ENCODE measurements at regions not wholly inside any gene's neighbourhood (a gene's known extent, or its start where the extent isn't known, plus 50 kb on each side); places are given as distances from the start of the nearest gene placed in this dataset.

DNA sequence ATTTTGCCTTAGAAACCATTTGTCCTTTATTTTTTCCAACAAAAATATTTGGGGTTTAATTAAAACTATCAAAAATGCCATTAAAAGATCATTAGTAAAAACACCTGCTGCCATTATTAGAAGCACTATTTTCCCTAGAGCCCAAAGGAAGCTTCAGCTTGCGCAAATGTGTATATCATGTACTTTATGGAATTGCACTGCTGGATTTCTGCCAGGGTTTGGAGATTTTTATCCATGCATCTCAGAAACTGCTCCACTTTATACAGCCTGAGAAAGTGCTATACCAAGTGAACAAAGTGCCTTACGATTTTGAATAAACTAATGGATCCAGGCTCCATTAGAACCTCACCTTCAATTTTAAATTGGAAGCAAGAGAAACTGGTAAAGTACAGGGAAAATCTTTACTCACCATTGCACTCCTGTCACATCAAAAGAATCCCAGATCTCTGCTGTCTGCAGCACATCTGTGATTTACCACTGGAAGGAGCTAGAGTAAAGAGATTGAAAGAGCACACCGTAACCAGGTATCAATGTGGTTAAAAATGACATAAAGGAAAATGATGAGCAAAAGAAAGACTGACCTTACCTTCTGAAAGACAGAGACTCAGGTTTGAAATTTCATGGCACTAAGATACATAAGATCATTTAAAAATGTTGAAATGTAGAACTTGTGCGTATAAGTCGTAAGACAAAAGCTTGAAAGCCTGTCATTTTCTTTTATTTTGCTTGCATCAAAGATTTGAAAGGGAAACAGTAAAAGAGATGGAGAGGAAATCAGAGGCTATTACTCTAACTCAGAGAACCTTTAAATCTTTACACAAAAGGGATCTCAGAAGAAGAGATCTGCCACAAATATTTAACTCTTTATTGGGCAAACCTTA is 678.1 kb upstream of the GOT2 start:
- no peak for TF ChIP-seq POLR2AphosphoS5 (IDR thresholded peaks at IDR 0.05)
- TF ChIP-seq POLR2A (IDR thresholded peaks at IDR 0.05): no peak

All from prostate gland (tissue), 1 donor.